Mesothelial cell of epicardium (in vitro differentiated cells): ENCODE measurements at regions not wholly inside any gene's neighbourhood (a gene's known extent, or its start where the extent isn't known, plus 50 kb on each side); places are given as distances from the start of the nearest gene placed in this dataset.
"Not testable (repeated sequence)": the region's sequence is repeated elsewhere in the genome, so short reads cannot be mapped to it uniquely, and the experiment has no call there.

Experiments
- DNase-seq, 2 experiments: peaks; one replicate each; pipeline ENCODE4 v3.0.0; 2021; ENCODE audit warnings: low spot score in 2 of 2; ENCODE audit not compliant: unreplicated experiment in 2 of 2
- H3K27ac Mint-ChIP-seq: 2 replicates; pipeline ENCODE4 v1.8.0; 2021; ENCODE audit warnings: mixed read lengths
- H3K27me3 Mint-ChIP-seq: 2 replicates; pipeline ENCODE4 v1.8.0; 2021; ENCODE audit warnings: low read depth, mixed read lengths
- H3K36me3 Mint-ChIP-seq: 2 replicates; pipeline ENCODE4 v1.8.0; 2021; ENCODE audit warnings: mixed read lengths
- H3K4me1 Mint-ChIP-seq: 2 replicates; pipeline ENCODE4 v1.8.0; 2021; ENCODE audit warnings: mixed read lengths
- H3K4me3 Mint-ChIP-seq: 2 replicates; pipeline ENCODE4 v1.8.0; 2021; ENCODE audit warnings: mild to moderate bottlenecking, moderate library complexity, mixed read lengths
- H3K9me3 Mint-ChIP-seq: 2 replicates; pipeline ENCODE4 v1.8.0; 2021; ENCODE audit warnings: mixed read lengths
- CTCF ChIP-seq: fragments of 200-600 bp; sonication (generic); IDR thresholded peaks from one replicate; pipeline ENCODE4 v1.5.0; 2021; ENCODE audit warnings: antibody characterized with exemption; ENCODE audit not compliant: unreplicated experiment

DNA sequence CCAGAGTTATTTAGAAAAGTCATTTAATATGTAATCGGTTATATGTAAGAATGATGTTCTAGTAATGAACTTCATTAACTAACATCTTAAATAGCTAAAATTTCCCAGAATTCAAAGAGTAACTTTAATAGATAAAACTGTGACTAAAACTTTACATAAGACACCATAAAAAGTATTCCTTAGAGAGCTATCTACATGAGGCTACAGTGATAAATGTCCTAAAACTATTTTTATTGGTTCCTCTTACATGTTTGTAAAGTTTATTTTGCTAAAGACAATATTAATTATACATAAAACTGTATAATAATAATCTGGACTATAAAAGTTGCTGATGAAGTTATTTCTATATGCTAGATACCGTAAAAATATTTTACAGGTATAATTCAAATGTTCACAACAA, 897.7 kb upstream of the EPHA5 start:
- H3K27ac Mint-ChIP-seq, result no peak overlapping the region
- no peak for DNase-seq
- H3K27me3 Mint-ChIP-seq, result no peaks in the 10 kb centered on the region
- H3K9me3 Mint-ChIP-seq, result no peaks in the 10 kb centered on the region
- H3K4me3 Mint-ChIP-seq, result no peak overlapping the region
- H3K4me1 Mint-ChIP-seq, result peaks cover 54% of the 10 kb centered on the region
- TF ChIP-seq CTCF, result no peak
- H3K36me3 Mint-ChIP-seq, result no peaks in the 10 kb centered on the region

GRCh38 chr4:66567551-66567950, 897.3 kb upstream of the EPHA5 start:
- Mint-ChIP-seq H3K9me3 (no peaks in the 10 kb centered on the region), H3K4me3 (no peak overlapping the region), H3K27me3 (no peaks in the 10 kb centered on the region), H3K4me1 (peaks cover 53% of the 10 kb centered on the region), H3K36me3 (no peaks in the 10 kb centered on the region), H3K27ac (peak overlapping the region; percentile 75)
- no peak for DNase-seq
- TF ChIP-seq CTCF, result no peak

GRCh38 chr4:66565801-66566200, 895.5 kb upstream of the EPHA5 start:
- Mint-ChIP-seq H3K27ac (peak overlapping the region; percentile 86), H3K27me3 (no peaks in the 10 kb centered on the region), H3K4me1 (peaks cover 55% of the 10 kb centered on the region), H3K36me3 (no peaks in the 10 kb centered on the region), H3K4me3 (no peak overlapping the region), H3K9me3 (no peaks in the 10 kb centered on the region)
- TF ChIP-seq CTCF, result no peak
- DNase-seq, result no peak

- Mint-ChIP-seq H3K4me1 (peaks cover 48% of the 10 kb centered on the region), H3K27me3 (no peaks in the 10 kb centered on the region), H3K9me3 (no peaks in the 10 kb centered on the region), H3K27ac (peak overlapping the region; percentile 86), H3K4me3 (peak overlapping the region; percentile 10), H3K36me3 (no peaks in the 10 kb centered on the region)
- TF ChIP-seq CTCF, result no peak
- no peak for DNase-seq
Observed at GRCh38 chr4:66564901-66565651, 894.8 kb upstream of the EPHA5 start.

GRCh38 chr4:66562276-66562806, 892.1 kb upstream of the EPHA5 start:
- no peaks in the 10 kb centered on the region for H3K27me3 Mint-ChIP-seq
- no peak for DNase-seq
- H3K36me3 Mint-ChIP-seq, result no peaks in the 10 kb centered on the region
- no peak for TF ChIP-seq CTCF
- H3K9me3 Mint-ChIP-seq, result no peaks in the 10 kb centered on the region
- peak overlapping the region; percentile 63 for H3K27ac Mint-ChIP-seq
- H3K4me1 Mint-ChIP-seq, result peaks cover 45% of the 10 kb centered on the region
- H3K4me3 Mint-ChIP-seq, result no peak overlapping the region

GRCh38 chr4:66561465-66562053, 891.3 kb upstream of the EPHA5 start:
- not testable (repeated sequence) for H3K9me3 Mint-ChIP-seq, H3K4me3 Mint-ChIP-seq, H3K27ac Mint-ChIP-seq, H3K36me3 Mint-ChIP-seq, DNase-seq, H3K27me3 Mint-ChIP-seq
- H3K4me1 Mint-ChIP-seq, result peaks cover 38% of the 10 kb centered on the region
